Right renal cortex interstitium (tissue), 3 donors: ENCODE measurements at regions not wholly inside any gene's neighbourhood (a gene's known extent, or its start where the extent isn't known, plus 50 kb on each side); places are given as distances from the start of the nearest gene placed in this dataset.
A peak's percentile ranks its signal among the peaks of the same experiment; 100 is the strongest.

Experiments used
- DNase-seq, 3 donors: peaks; one replicate each; pipeline ENCODE4 v3.0.0-alpha.2; 2013; ENCODE audit warnings: low read depth in 3 of 3, low spot score in 2 of 3

DNA sequence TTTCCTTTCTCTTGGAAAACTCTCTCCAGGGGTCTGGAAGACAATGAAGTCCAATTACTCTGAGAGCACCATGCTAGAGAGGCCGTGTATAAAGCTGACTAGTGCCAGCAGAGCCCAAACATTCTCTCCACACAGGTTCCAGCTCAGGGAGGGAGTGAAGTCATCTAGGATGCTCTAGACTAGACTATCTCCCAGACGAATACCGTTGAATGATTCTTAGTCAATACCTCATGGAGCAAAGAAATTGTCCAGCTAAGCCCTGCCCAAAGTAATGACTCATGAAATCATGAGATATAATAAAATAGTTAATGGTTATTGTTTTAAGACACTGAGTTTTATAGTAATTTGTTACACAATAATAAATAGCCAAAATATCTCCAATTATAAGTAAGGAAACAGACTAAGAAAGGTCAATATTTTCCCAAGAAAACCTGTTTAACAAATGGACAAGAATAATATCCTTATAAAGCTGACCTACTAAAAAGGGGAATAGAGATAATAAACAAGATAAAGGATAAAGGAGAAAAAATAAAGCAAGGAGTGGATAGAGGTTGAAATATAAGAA is 163.9 kb upstream of the LRRC7 start:
- DNase-seq = no peak

DNA sequence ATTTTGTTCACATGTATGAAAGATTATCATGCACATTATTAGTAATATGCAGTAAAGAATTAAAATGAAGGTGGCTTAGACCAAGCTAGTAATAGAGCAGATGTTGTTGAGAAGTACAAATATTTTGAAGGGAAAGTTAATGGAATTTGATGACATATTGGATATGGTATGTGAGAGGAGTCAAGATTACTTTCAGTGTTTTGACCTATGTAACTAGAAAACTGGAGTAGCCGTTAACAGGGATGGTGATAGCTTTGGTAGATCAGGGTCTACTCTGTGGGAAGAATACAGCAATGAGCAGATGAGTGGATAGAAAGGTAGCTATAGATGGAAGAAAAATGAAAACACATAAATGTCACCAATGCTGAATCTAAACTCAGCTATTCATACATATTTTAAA is 163.2 kb upstream of the LRRC7 start:
- no peak for DNase-seq

GRCh38 chr1:69406244-69406643 is 161.5 kb upstream of the LRRC7 start:
- no peak for DNase-seq

DNA sequence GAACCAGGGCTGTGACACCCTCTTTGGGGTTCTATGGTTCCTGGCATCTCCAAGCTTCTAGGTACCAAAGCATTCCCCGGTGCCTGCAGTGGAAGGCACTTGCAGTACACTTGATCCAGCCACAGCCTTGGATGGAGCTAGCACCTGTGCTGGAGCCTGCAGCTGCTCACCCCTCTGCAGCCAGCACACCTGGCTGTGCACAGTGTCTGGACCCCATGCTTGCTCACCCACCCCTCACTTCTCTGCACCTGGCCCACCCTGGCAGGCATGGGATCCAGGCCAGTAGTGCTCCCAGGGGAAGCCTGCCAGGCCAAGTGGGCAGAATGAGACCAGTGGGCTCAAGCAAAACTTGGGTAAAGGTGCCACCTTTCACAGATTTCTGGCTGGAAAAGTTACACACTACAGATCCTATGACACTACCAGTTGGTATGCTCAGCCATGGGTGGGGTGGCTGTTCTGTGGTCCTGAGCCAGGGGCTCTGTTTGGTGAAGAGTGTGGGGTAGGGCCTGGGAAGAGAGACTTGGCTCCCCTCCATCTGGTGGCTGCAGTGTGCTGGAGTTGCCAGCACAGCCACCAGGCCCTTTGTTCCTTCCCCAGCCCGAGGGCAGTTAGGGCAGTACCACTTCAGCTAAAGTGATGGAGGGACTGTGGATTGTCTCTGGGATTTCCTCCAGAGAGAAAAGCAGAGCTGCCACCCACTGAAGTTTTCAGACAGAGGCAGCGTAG is 157.8 kb upstream of the LRRC7 start:
- DNase-seq = no peak

- DNase-seq = no peak
Measured at GRCh38 chr1:69410457-69410850, 157.3 kb upstream of the LRRC7 start.

GRCh38 chr1:69410893-69411292 is 156.8 kb upstream of the LRRC7 start:
- DNase-seq = no peak

GRCh38 chr1:69411617-69412016 is 156.1 kb upstream of the LRRC7 start:
- no peak for DNase-seq

- no peak for DNase-seq
Measured at GRCh38 chr1:69413129-69413528, 154.6 kb upstream of the LRRC7 start.

GRCh38 chr1:69414574-69414973 is 153.1 kb upstream of the LRRC7 start:
- no peak for DNase-seq

DNA sequence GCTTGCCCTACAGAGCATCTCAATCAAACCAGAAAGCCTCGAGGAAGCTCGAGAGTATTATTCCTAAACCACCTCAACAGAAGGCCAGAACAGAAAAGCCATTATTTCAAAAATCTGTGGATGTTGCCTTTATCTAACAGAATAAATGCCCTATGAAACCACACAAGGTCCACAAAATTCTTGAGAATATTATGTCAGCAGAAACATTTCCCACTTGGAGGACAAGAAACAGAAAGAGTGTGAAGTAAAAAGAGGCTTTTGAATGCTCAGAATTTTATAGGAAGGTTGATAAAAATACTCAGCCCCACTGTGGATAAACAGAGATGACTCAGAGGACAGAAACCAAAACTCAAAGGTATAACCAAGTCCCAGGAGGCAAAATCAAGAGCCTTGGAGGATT is 146.4 kb upstream of the LRRC7 start:
- DNase-seq = no peak

- no peak for DNase-seq
Measured at GRCh38 chr1:69425871-69426270, 141.9 kb upstream of the LRRC7 start.

DNA sequence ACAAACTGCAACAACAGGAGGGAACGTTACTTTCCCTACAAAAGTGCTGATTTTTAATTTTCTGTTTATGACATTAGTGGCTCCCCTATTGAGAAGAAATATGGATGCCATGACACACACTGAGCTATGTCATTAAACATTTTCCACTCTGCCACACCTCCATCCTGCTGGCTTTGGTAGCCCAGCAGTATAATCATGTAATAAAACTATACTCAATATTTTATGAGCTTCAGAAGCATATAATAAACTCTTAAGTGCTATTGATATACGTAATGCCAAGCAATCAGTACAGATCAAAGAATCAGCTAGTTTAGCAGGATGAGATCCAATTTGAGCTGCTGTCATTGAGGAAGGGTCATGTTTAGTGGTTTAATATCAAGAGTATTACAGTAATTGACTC is 141.3 kb upstream of the LRRC7 start:
- DNase-seq = no peak

- DNase-seq = no peak
Measured at GRCh38 chr1:69433073-69433472, 134.6 kb upstream of the LRRC7 start.

- DNase-seq = no peak
Measured at GRCh38 chr1:69436151-69436550, 131.6 kb upstream of the LRRC7 start.

DNA sequence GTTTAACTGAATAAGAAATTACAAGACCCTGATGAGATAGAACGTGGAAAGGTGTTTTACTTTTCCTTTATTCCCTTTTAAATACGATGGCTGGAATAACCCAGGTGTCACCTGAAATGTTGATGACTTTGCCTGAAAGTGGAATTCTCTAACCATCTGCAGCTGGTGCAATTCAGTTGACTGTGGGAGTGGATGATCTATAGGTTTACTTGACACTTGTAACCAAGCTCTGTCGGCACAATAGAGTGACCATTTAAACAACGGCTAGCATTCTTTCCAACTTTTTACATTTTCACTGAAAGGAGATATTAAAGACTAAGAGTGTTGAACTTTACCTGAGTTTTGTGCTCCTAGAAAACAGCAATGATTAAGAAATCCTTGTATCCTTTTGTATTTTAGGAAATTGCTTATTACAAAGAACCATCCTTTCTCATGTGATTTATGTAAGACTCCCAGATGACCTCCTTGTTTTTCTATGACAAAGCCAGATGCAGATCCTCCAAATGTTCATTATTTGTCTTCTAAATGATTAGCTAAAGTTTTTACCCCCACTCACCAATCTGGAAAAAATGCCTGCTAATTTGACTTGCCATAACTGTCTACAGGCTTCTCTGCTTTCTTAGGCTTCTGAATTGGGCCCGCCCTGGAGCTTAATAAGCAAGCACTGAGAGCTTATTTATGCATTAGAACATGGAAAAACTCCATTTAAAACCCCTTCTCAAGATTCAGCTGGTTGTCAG is 129.5 kb upstream of the LRRC7 start:
- peak; percentile 31 to 44 (median 31) for DNase-seq

- no peak for DNase-seq
Measured at GRCh38 chr1:69441496-69441895, 126.2 kb upstream of the LRRC7 start.

- DNase-seq = no peak
Measured at GRCh38 chr1:69451196-69451595, 116.5 kb upstream of the LRRC7 start.

- no peak for DNase-seq
Measured at GRCh38 chr1:69455718-69456117, 112.0 kb upstream of the LRRC7 start.

- DNase-seq = no peak
Measured at GRCh38 chr1:69459244-69459643, 108.5 kb upstream of the LRRC7 start.

- no peak for DNase-seq
Measured at GRCh38 chr1:69475021-69475420, 92.7 kb upstream of the LRRC7 start.

DNA sequence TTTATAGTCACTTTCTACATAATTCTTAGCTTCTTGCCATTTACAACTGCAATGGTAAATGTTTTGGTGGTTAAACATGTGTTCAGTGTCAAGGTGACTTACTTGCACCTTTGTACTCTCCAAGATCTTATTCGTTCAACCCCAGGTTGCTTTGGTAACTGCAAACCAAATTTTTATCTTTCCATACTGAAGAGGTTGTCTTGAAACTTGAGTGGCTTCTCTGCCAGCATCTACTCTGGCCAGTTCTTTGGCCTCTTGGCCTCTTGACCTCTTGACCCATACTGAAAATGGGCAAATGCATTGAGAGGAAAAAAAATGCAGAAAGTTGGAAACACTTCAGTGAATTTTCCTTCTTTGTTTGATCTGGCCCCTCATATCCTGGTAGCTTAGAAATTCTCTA is 88.0 kb upstream of the LRRC7 start:
- DNase-seq = no peak

GRCh38 chr1:69483246-69483645 is 84.5 kb upstream of the LRRC7 start:
- no peak for DNase-seq
